PC-9 (cell line): ENCODE measurements at regions not wholly inside any gene's neighbourhood (a gene's known extent, or its start where the extent isn't known, plus 50 kb on each side); places are given as distances from the start of the nearest gene placed in this dataset.
A peak's percentile ranks its signal among the peaks of the same experiment; 100 is the strongest.

Experiments
- BruUV-seq: library from RNA; stranded (reverse); fragments of 400-500 nt; replicated peaks from 2 replicates; lab custom pipeline; 2021; lab: Mats Ljungman, UMichigan
- CTCF ChIA-PET: fragments of 300-600 bp; sonication (Branson Sonifier 250); formaldehyde crosslinking; loops from one replicate; lab custom pipeline; 2022; ENCODE audit warnings: antibody characterized with exemption; lab: Charles Lee
- POLR2A ChIA-PET: fragments of 300-600 bp; sonication (Branson Sonifier 250); formaldehyde crosslinking; loops from one replicate; lab custom pipeline; 2022; ENCODE audit warnings: antibody characterized with exemption; ENCODE audit not compliant: unreplicated experiment; lab: Charles Lee
- DNase-seq, 2 experiments: peaks; one replicate each; pipeline versions ENCODE4 v3.0.0 to v3.0.0-alpha.2; 2015 to 2022; ENCODE audit warnings: mixed read lengths in 1 of 2
- H2AFZ ChIP-seq: fragments of 200-600 bp; sonication (generic); 2 replicates; pipeline ENCODE4 v1.8.1; 2017; ENCODE audit warnings: antibody characterized with exemption
- H3F3A ChIP-seq: fragments of 200-600 bp; sonication (generic); 2 replicates; pipeline ENCODE4 v1.8.1; 2017; ENCODE audit warnings: antibody characterized with exemption, mild to moderate bottlenecking, low read depth; ENCODE audit not compliant: insufficient read depth
- H3K27ac ChIP-seq: fragments of 200-600 bp; sonication (generic); 2 replicates; pipeline ENCODE4 v1.6.1; 2016; ENCODE audit warnings: mixed run types
- H3K27me3 ChIP-seq: fragments of 200-600 bp; sonication (generic); 2 replicates; pipeline ENCODE4 v1.6.1; 2016; ENCODE audit warnings: low read depth, mixed run types; ENCODE audit not compliant: insufficient read depth
- H3K36me3 ChIP-seq: fragments of 200-600 bp; sonication (generic); 2 replicates; pipeline ENCODE4 v1.6.1; 2016; ENCODE audit warnings: low read depth, mixed run types
- H3K4me1 ChIP-seq: fragments of 200-600 bp; sonication (generic); replicated peaks from 2 replicates; pipeline ENCODE4 v1.6.1; 2016; ENCODE audit warnings: mixed run types; ENCODE audit not compliant: insufficient read depth
- H3K4me2 ChIP-seq: fragments of 200-600 bp; sonication (generic); 2 replicates; pipeline ENCODE4 v1.6.1; 2017; ENCODE audit warnings: mixed run types
- H3K4me3 ChIP-seq: fragments of 200-600 bp; sonication (generic); 2 replicates; pipeline ENCODE4 v1.6.1; 2016; ENCODE audit warnings: mixed run types
- H3K79me2 ChIP-seq: fragments of 200-600 bp; sonication (generic); 2 replicates; pipeline ENCODE4 v1.6.1; 2017; ENCODE audit warnings: low read depth, mixed run types
- H3K9me2 ChIP-seq: fragments of 200-600 bp; sonication (generic); 2 replicates; pipeline ENCODE4 v1.8.1; 2017; ENCODE audit warnings: mild to moderate bottlenecking; ENCODE audit not compliant: insufficient read depth
- H3K9me3 ChIP-seq: fragments of 200-600 bp; sonication (generic); 2 replicates; pipeline ENCODE4 v1.8.1; 2016; ENCODE audit warnings: low read depth; ENCODE audit not compliant: insufficient read depth
- H4K20me1 ChIP-seq: fragments of 200-600 bp; sonication (generic); 2 replicates; pipeline ENCODE4 v1.8.1; 2017; ENCODE audit not compliant: insufficient read depth
- CTCF ChIP-seq: fragments of 200-600 bp; sonication (generic); conservative IDR thresholded peaks from 2 replicates; pipeline ENCODE4 v1.6.1; 2017; ENCODE audit warnings: mixed run types, antibody characterized with exemption, mild to moderate bottlenecking, moderate library complexity
- EZH2 ChIP-seq: fragments of 200-600 bp; sonication (generic); IDR thresholded peaks from 2 replicates; pipeline ENCODE4 v1.8.0; 2017; ENCODE audit warnings: antibody characterized with exemption, low read depth
- intact Hi-C: fragments of 100-400 bp; cut with micrococcal nuclease; formaldehyde crosslinking; loops from one replicate; pipeline ENCODE4 v1.10.0; 2022; ENCODE audit not compliant: unreplicated experiment

GRCh38 chr1:69451196-69451595, 116.5 kb upstream of the LRRC7 start:
- peak in 1 of 2 experiments; percentile 19 for DNase-seq
- TF ChIP-seq EZH2, result no peak
- TF ChIP-seq CTCF, result no peak
- ChIA-PET POLR2A (no interaction called here), CTCF (no interaction called here)
- Histone ChIP-seq H3K4me3 (no peak overlapping the region), H3K27ac (no peak overlapping the region), H2AFZ (no peak overlapping the region), H3F3A (no peaks in the 10 kb centered on the region), H3K36me3 (no peaks in the 10 kb centered on the region), H3K4me2 (no peak overlapping the region), H3K79me2 (no peaks in the 10 kb centered on the region), H3K27me3 (no peaks in the 10 kb centered on the region), H3K9me2 (peaks cover 3% of the 10 kb centered on the region), H3K9me3 (no peaks in the 10 kb centered on the region), H3K4me1 (no peaks in the 10 kb centered on the region), H4K20me1 (no peaks in the 10 kb centered on the region)
- no TSS peak for BruUV-seq
- intact Hi-C loops, result no loop called here

- Histone ChIP-seq H3K27ac (no peak overlapping the region), H3K9me2 (peaks cover 10% of the 10 kb centered on the region), H3F3A (no peaks in the 10 kb centered on the region), H3K36me3 (no peaks in the 10 kb centered on the region), H3K4me3 (no peak overlapping the region), H3K9me3 (no peaks in the 10 kb centered on the region), H2AFZ (no peak overlapping the region), H3K4me2 (no peak overlapping the region), H4K20me1 (no peaks in the 10 kb centered on the region), H3K79me2 (no peaks in the 10 kb centered on the region), H3K4me1 (no peaks in the 10 kb centered on the region), H3K27me3 (no peaks in the 10 kb centered on the region)
- intact Hi-C loops, result no loop called here
- TF ChIP-seq CTCF (no peak), EZH2 (no peak)
- CTCF ChIA-PET, result no interaction called here
- no TSS peak for BruUV-seq
- peak in 1 of 2 experiments; percentile 10 for DNase-seq
- POLR2A ChIA-PET, result no interaction called here
Observed at GRCh38 chr1:69455718-69456117, 112.0 kb upstream of the LRRC7 start.

GRCh38 chr1:69459244-69459643, 108.5 kb upstream of the LRRC7 start:
- no peaks in the 10 kb centered on the region for H3K79me2 ChIP-seq
- BruUV-seq, result no TSS peak
- ChIA-PET POLR2A (no interaction called here), CTCF (no interaction called here)
- H3K4me3 ChIP-seq, result no peak overlapping the region
- H4K20me1 ChIP-seq, result no peaks in the 10 kb centered on the region
- H2AFZ ChIP-seq, result no peak overlapping the region
- no peaks in the 10 kb centered on the region for H3K27me3 ChIP-seq
- intact Hi-C loops, result no loop called here
- H3K9me3 ChIP-seq, result no peaks in the 10 kb centered on the region
- no peak for TF ChIP-seq CTCF
- TF ChIP-seq EZH2, result no peak
- no peak overlapping the region for H3K4me2 ChIP-seq
- no peak overlapping the region for H3K27ac ChIP-seq
- H3K9me2 ChIP-seq, result peaks cover 10% of the 10 kb centered on the region
- DNase-seq, result no peak
- no peaks in the 10 kb centered on the region for H3K36me3 ChIP-seq
- no peaks in the 10 kb centered on the region for H3F3A ChIP-seq
- H3K4me1 ChIP-seq, result no peaks in the 10 kb centered on the region
